GM12878 (cell line): ENCODE measurements at regions not wholly inside any gene's neighbourhood (a gene's known extent, or its start where the extent isn't known, plus 50 kb on each side); places are given as distances from the start of the nearest gene placed in this dataset.

Experiments
- ATAC-seq: fragments of 200-7000 bp; cut with Tn5 transposase; 3 replicates; pipeline ENCODE4 v1.9.1; 2020; ENCODE audit warnings: mild to moderate bottlenecking, moderate library complexity
- BruUV-seq: library from RNA; stranded (reverse); fragments of 400-500 nt; replicated peaks from 2 replicates; lab custom pipeline; 2021; lab: Mats Ljungman, UMichigan
- CTCF ChIA-PET: fragments of 300-600 bp; sonication (Branson Sonifier 250); formaldehyde crosslinking; extraction: SDS; loops from one replicate; lab custom pipeline; 2021; ENCODE audit warnings: inconsistent platforms; lab: Yijun Ruan, JAX
- POLR2A ChIA-PET: fragments of 350-600 bp; formaldehyde crosslinking; extraction: SDS; loops from one replicate; lab custom pipeline; 2021; ENCODE audit warnings: inconsistent platforms; lab: Charles Lee
- RAD21 ChIA-PET: fragments of 300-600 bp; sonication (Branson Sonifier 250); formaldehyde crosslinking; loops from one replicate; lab custom pipeline; 2023; ENCODE audit warnings: antibody characterized with exemption; ENCODE audit not compliant: unreplicated experiment; lab: Charles Lee
- SMC1A ChIA-PET: fragments of 300-600 bp; sonication (Branson Sonifier 250); formaldehyde crosslinking; loops from one replicate; lab custom pipeline; 2023; ENCODE audit not compliant: unreplicated experiment, uncharacterized antibody; lab: Charles Lee
- DNase-seq: peaks from one replicate; pipeline ENCODE4 v3.0.0-alpha.2; 2011; ENCODE audit warnings: low read depth, low spot score
- FAIRE-seq: peaks from 3 replicates; lab custom pipeline; 2011; peaks lifted over from hg19 to GRCh38; lab: Jason Lieb, UNC
- H2AFZ ChIP-seq: 2 replicates; pipeline ENCODE4 v1.6.0; 2011; ENCODE audit warnings: low read depth, low read length, control low read depth; ENCODE audit not compliant: control insufficient read depth
- H3K27ac ChIP-seq: 2 replicates; pipeline ENCODE4 v1.5.1; 2011; ENCODE audit warnings: control low read depth; ENCODE audit not compliant: control insufficient read depth, insufficient read depth
- H3K27me3 ChIP-seq, 2 experiments: replicated peaks in 1 of 2; 2 replicates each; pipeline versions ENCODE4 v1.6.0 to v1.6.1; 2011; ENCODE audit warnings: low read length in 1 of 2; ENCODE audit not compliant: control insufficient read depth in 2 of 2, insufficient read depth in 2 of 2
- H3K36me3 ChIP-seq, 2 experiments: 2 replicates each; pipeline ENCODE4 v1.5.1; 2011; ENCODE audit warnings: low read length in 1 of 2; ENCODE audit not compliant: control insufficient read depth in 2 of 2, insufficient read depth in 2 of 2
- H3K4me1 ChIP-seq: 2 replicates; pipeline ENCODE4 v1.6.1; 2011; ENCODE audit warnings: mild to moderate bottlenecking, low read length, moderate library complexity, mixed read lengths; ENCODE audit not compliant: control insufficient read depth, insufficient read depth
- H3K4me2 ChIP-seq: 2 replicates; pipeline ENCODE4 v1.6.0; 2011; ENCODE audit warnings: control low read depth; ENCODE audit not compliant: control insufficient read depth, insufficient read depth
- H3K4me3 ChIP-seq: fragments of 200-600 bp; sonication (generic); 2 replicates; pipeline ENCODE4 v1.5.1; 2016
- H3K79me2 ChIP-seq: 2 replicates; pipeline ENCODE4 v1.6.0; 2011; ENCODE audit warnings: low read length; ENCODE audit not compliant: control insufficient read depth, insufficient read depth
- H3K9ac ChIP-seq: 2 replicates; pipeline ENCODE4 v1.8.0; 2011; ENCODE audit warnings: low read length, control low read depth, mixed read lengths; ENCODE audit not compliant: control insufficient read depth, insufficient read depth
- H3K9me3 ChIP-seq: replicated peaks from 3 replicates; pipeline ENCODE4 v1.5.1; 2011; ENCODE audit warnings: mild to moderate bottlenecking, low read length; ENCODE audit not compliant: control insufficient read depth, insufficient read depth
- H4K20me1 ChIP-seq: 2 replicates; pipeline ENCODE4 v1.6.0; 2011; ENCODE audit not compliant: control insufficient read depth, insufficient read depth
- BACH1 ChIP-seq: fragments of 450-650 bp; IDR thresholded peaks from 2 replicates; pipeline ENCODE4 v1.6.1; 2017; ENCODE audit warnings: mild to moderate bottlenecking, borderline replicate concordance
- BHLHE40 ChIP-seq, 2 experiments: fragments of 450-650 bp in 1 of 2; IDR thresholded peaks; 2 replicates each; pipeline ENCODE4 v1.6.1; 2011 to 2017; ENCODE audit warnings: low read depth in 2 of 2, borderline replicate concordance in 1 of 2, improper control_type of control experiment in 1 of 2, low read length in 1 of 2, mild to moderate bottlenecking in 1 of 2
- CBX5 ChIP-seq: sonication (generic); IDR thresholded peaks from 2 replicates; pipeline ENCODE4 v1.6.1; 2016; ENCODE audit warnings: low read depth, moderate library complexity, mild to moderate bottlenecking, inconsistent platforms
- ETV6 ChIP-seq, 2 experiments: fragments of 450-650 bp in 1 of 2; IDR thresholded peaks in 1 of 2; conservative IDR thresholded peaks in 1 of 2; 2 replicates each; pipeline ENCODE4 v1.6.1; 2014; ENCODE audit warnings: antibody characterized with exemption in 1 of 2, borderline replicate concordance in 1 of 2, low read depth in 1 of 2, mild to moderate bottlenecking in 1 of 2, moderate library complexity in 1 of 2
- EZH2 ChIP-seq: IDR thresholded peaks from 2 replicates; pipeline ENCODE4 v1.6.1; 2012; ENCODE audit warnings: low read depth, mild to moderate bottlenecking, control low read depth, inconsistent platforms, low read length, borderline replicate concordance; ENCODE audit not compliant: control insufficient read depth
- FOS ChIP-seq: IDR thresholded peaks from 3 replicates; pipeline ENCODE4 v1.6.1; 2011; ENCODE audit warnings: borderline replicate concordance; ENCODE audit not compliant: insufficient read length; ENCODE audit errors: extremely low read depth
- HDAC6 ChIP-seq: fragments of 200-600 bp; sonication (generic); IDR thresholded peaks from one replicate; pipeline ENCODE4 v1.8.0; 2017; ENCODE audit warnings: antibody characterized with exemption; ENCODE audit not compliant: unreplicated experiment
- PAX5 ChIP-seq: IDR thresholded peaks from 2 replicates; pipeline ENCODE4 v1.6.1; 2011; ENCODE audit warnings: low read depth, low read length, borderline replicate concordance
- SMAD5 ChIP-seq: IDR thresholded peaks from 2 replicates; pipeline ENCODE4 v1.6.1; 2016; ENCODE audit warnings: antibody characterized with exemption, low read depth
- WRNIP1 ChIP-seq: IDR thresholded peaks from 2 replicates; pipeline ENCODE4 v1.6.1; 2011; ENCODE audit warnings: low read depth, low read length, improper control_type of control experiment, borderline replicate concordance
- ZBED1 ChIP-seq: IDR thresholded peaks from 2 replicates; pipeline ENCODE4 v1.6.1; 2016; ENCODE audit warnings: borderline replicate concordance
- ZNF592 ChIP-seq: fragments of 450-650 bp; IDR thresholded peaks from 2 replicates; pipeline ENCODE4 v1.6.1; 2017; ENCODE audit warnings: mild to moderate bottlenecking, moderate library complexity
- WGBS: methylation state at CpG from one replicate; pipeline ENCODE4 v1.1.6; 2016; ENCODE audit warnings: low lambda C conversion rate; ENCODE audit not compliant: insufficient replicate concordance, insufficient coverage; ENCODE audit errors: missing lambda C conversion rate; 5-methylcytosine and 5-hydroxymethylcytosine counted together
- in situ Hi-C: fragments of 300-500 bp; cut with MboI; formaldehyde crosslinking; loops from 9 replicates; pipeline ENCODE4 v1.14.3; 2018; ENCODE audit warnings: mixed read lengths
- intact Hi-C: fragments of 100-400 bp; cut with micrococcal nuclease; formaldehyde crosslinking; loops from one replicate; pipeline ENCODE4 v1.14.2; 2022; ENCODE audit not compliant: unreplicated experiment

GRCh38 chr1:219480011-219480410, 132.9 kb downstream of the ZC3H11B start (continued):
- TF ChIP-seq CBX5 = no peak
- no peak for TF ChIP-seq FOS
- no peak for TF ChIP-seq ZNF592
- TF ChIP-seq HDAC6 = no peak
- no peak for TF ChIP-seq ETV6 (conservative IDR thresholded peaks at IDR 0.05 in 1 of 2, IDR thresholded peaks at IDR 0.05 in 1 of 2; ENCODE audit: borderline replicate concordance in 1 of 2, low read depth in 1 of 2)

- Histone ChIP-seq H4K20me1 (no peaks in the 10 kb centered on the region), H3K4me1 (peaks cover 18% of the 10 kb centered on the region), H3K27ac (no peak overlapping the region), H3K4me2 (no peak overlapping the region), H2AFZ (no peak overlapping the region), H3K9ac (no peak overlapping the region), H3K36me3 (no peaks in the 10 kb centered on the region), H3K4me3 (no peak overlapping the region), H3K27me3 (no peaks in the 10 kb centered on the region), H3K79me2 (no peaks in the 10 kb centered on the region), H3K9me3 (no peaks in the 10 kb centered on the region)
- BruUV-seq = no TSS peak
- ChIA-PET CTCF (no interaction called here), POLR2A (no interaction called here), RAD21 (no interaction called here), SMC1A (no interaction called here)
- DNase-seq = no peak
- no peak for FAIRE-seq
- intact Hi-C loops (no loop called here), in situ Hi-C loops (no loop called here)
- 90% methylated on average over 3 of the region's 3 CpGs for WGBS
- no peak for TF ChIP-seq BACH1
- no peak for TF ChIP-seq EZH2
- no peak for TF ChIP-seq BHLHE40 (IDR thresholded peaks at IDR 0.05; ENCODE audit: borderline replicate concordance in 1 of 2, low read depth in 2 of 2, low read length in 1 of 2)
- no peak for TF ChIP-seq SMAD5
- TF ChIP-seq WRNIP1 = no peak
- TF ChIP-seq PAX5 = no peak
- no peak for TF ChIP-seq ZBED1
- no peak for ATAC-seq
Measured at GRCh38 chr1:219478811-219479210, 134.1 kb downstream of the ZC3H11B start.
